OCI-LY7 (cell line): ENCODE measurements at regions not wholly inside any gene's neighbourhood (a gene's known extent, or its start where the extent isn't known, plus 50 kb on each side); places are given as distances from the start of the nearest gene placed in this dataset.

Experiments
- BruUV-seq: library from RNA; stranded (reverse); fragments of 400-500 nt; replicated peaks from 2 replicates; lab custom pipeline; 2021; lab: Mats Ljungman, UMichigan
- CTCF ChIA-PET: fragments of 300-600 bp; sonication (Branson Sonifier 250); formaldehyde crosslinking; loops from one replicate; lab custom pipeline; 2022; ENCODE audit warnings: antibody characterized with exemption; ENCODE audit not compliant: unreplicated experiment; lab: Charles Lee
- POLR2A ChIA-PET: fragments of 300-600 bp; sonication (Branson Sonifier 250); formaldehyde crosslinking; loops from one replicate; lab custom pipeline; 2022; ENCODE audit warnings: antibody characterized with exemption; lab: Charles Lee
- DNase-seq: peaks from one replicate; pipeline ENCODE4 v3.0.0-alpha.2; 2015; ENCODE audit warnings: low spot score
- H2AFZ ChIP-seq: fragments of 200-600 bp; sonication (generic), shearing (Covaris generic); 2 replicates; pipeline ENCODE4 v1.6.1; 2014; ENCODE audit warnings: mild to moderate bottlenecking, antibody characterized with exemption, low read length, moderate library complexity
- H3K27ac ChIP-seq: fragments of 200-600 bp; sonication (generic); 2 replicates; pipeline ENCODE4 v1.5.1; 2014; ENCODE audit warnings: mixed run types, low read depth, mild to moderate bottlenecking, moderate library complexity, low read length, inconsistent platforms; ENCODE audit not compliant: poor library complexity, severe bottlenecking
- H3K36me3 ChIP-seq: fragments of 200-600 bp; sonication (generic); 2 replicates; pipeline ENCODE4 v1.6.1; 2014; ENCODE audit warnings: mild to moderate bottlenecking, antibody characterized with exemption, low read length, moderate library complexity, mixed read lengths; ENCODE audit not compliant: insufficient read depth
- H3K4me1 ChIP-seq: fragments of 200-600 bp; sonication (generic); 2 replicates; pipeline ENCODE4 v1.5.1; 2014; ENCODE audit warnings: mild to moderate bottlenecking, low read length; ENCODE audit not compliant: insufficient read depth, poor library complexity, severe bottlenecking
- H3K4me2 ChIP-seq: fragments of 200-600 bp; sonication (generic); 2 replicates; pipeline ENCODE4 v1.6.1; 2014; ENCODE audit warnings: mild to moderate bottlenecking, low read length
- H3K4me3 ChIP-seq: fragments of 200-600 bp; sonication (generic); 2 replicates; pipeline ENCODE4 v1.5.1; 2014; ENCODE audit warnings: mild to moderate bottlenecking, low read depth, low read length; ENCODE audit not compliant: poor library complexity, severe bottlenecking
- H3K79me2 ChIP-seq: fragments of 200-600 bp; sonication (generic); 2 replicates; pipeline ENCODE4 v1.6.1; 2016; ENCODE audit warnings: low read depth, mild to moderate bottlenecking, low read length, moderate library complexity, mixed read lengths; ENCODE audit not compliant: insufficient read depth
- H3K9me2 ChIP-seq: fragments of 200-600 bp; sonication (generic); 2 replicates; pipeline ENCODE4 v1.6.1; 2016; ENCODE audit warnings: mild to moderate bottlenecking, low read length, mixed read lengths; ENCODE audit not compliant: insufficient read depth
- H3K9me3 ChIP-seq: fragments of 200-600 bp; sonication (generic); 2 replicates; pipeline ENCODE4 v1.6.1; 2014; ENCODE audit warnings: mild to moderate bottlenecking, mixed run types, low read length, mixed read lengths
- H4K20me1 ChIP-seq: fragments of 200-600 bp; sonication (generic); 2 replicates; pipeline ENCODE4 v1.6.1; 2014; ENCODE audit warnings: mild to moderate bottlenecking, antibody characterized with exemption, low read length, moderate library complexity, mixed read lengths; ENCODE audit not compliant: insufficient read depth
- CTCF ChIP-seq: fragments of 200-600 bp; sonication (generic); conservative IDR thresholded peaks from 2 replicates; pipeline ENCODE4 v1.5.1; 2014; ENCODE audit warnings: mild to moderate bottlenecking, antibody characterized with exemption, low read length, moderate library complexity, mixed read lengths
- EZH2phosphoT487 ChIP-seq: fragments of 200-600 bp; sonication (generic); IDR thresholded peaks from 2 replicates; pipeline ENCODE4 v1.6.1; 2018; ENCODE audit warnings: low read depth, borderline replicate concordance, mild to moderate bottlenecking, mixed run types, antibody characterized with exemption, low read length, moderate library complexity, mixed read lengths
- intact Hi-C: fragments of 100-400 bp; cut with micrococcal nuclease; formaldehyde crosslinking; loops from one replicate; pipeline ENCODE4 v1.10.0; 2022; ENCODE audit not compliant: unreplicated experiment

DNA sequence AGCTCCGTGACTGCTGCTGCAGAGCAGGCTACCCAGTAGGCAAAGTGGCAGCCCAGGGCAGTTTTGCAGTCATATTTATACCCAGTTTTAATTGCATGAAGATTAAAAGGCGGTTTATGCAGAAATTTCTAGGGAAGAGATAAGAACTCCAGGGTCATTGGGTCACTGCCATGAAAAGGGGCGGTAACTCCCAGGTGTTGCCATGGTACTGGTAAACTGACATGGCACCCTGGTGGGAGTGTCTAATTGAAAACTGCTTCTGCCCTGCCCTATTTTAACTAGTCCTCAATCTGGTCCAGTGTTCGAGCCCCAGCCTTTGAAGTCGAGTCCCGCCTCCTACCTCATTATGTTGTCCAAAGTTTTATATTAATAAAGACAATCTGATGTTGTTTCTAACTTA is 75.0 kb upstream of the FUCA2 start:
- Histone ChIP-seq H3K27ac (no peak overlapping the region), H3K4me3 (no peak overlapping the region), H4K20me1 (no peaks in the 10 kb centered on the region), H3K79me2 (no peaks in the 10 kb centered on the region), H3K9me3 (no peaks in the 10 kb centered on the region), H3K36me3 (no peaks in the 10 kb centered on the region), H3K4me1 (no peaks in the 10 kb centered on the region), H3K4me2 (no peak overlapping the region), H2AFZ (no peak overlapping the region), H3K9me2 (no peaks in the 10 kb centered on the region)
- CTCF ChIA-PET, result no interaction called here
- DNase-seq, result no peak
- TF ChIP-seq CTCF, result no peak
- BruUV-seq, result no TSS peak
- POLR2A ChIA-PET, result interaction anchor here (1.2 kb wide), 1 partner anchor 26 kb away, joined by 3 read pairs; no protein-coding TSS in a partner anchor
- intact Hi-C loops, result no loop called here

GRCh38 chr6:143585716-143586115 is 74.2 kb upstream of the FUCA2 start:
- TF ChIP-seq EZH2phosphoT487 (no peak), CTCF (no peak)
- DNase-seq, result no peak
- Histone ChIP-seq H3K9me2 (no peaks in the 10 kb centered on the region), H3K4me3 (no peak overlapping the region), H3K4me1 (no peaks in the 10 kb centered on the region), H3K4me2 (no peak overlapping the region), H3K27ac (no peak overlapping the region), H3K9me3 (no peaks in the 10 kb centered on the region), H2AFZ (no peak overlapping the region), H4K20me1 (no peaks in the 10 kb centered on the region), H3K79me2 (no peaks in the 10 kb centered on the region), H3K36me3 (no peaks in the 10 kb centered on the region)
- POLR2A ChIA-PET, result interaction anchor here (1.2 kb wide), 1 partner anchor 25 kb away, joined by 3 read pairs; no protein-coding TSS in a partner anchor
- CTCF ChIA-PET, result no interaction called here
- BruUV-seq, result no TSS peak
- intact Hi-C loops, result no loop called here

GRCh38 chr6:143585241-143585640 is 73.7 kb upstream of the FUCA2 start:
- CTCF ChIA-PET, result no interaction called here
- no peak for DNase-seq
- H3K4me2 ChIP-seq, result no peak overlapping the region
- H3K27ac ChIP-seq, result no peak overlapping the region
- H3K4me3 ChIP-seq, result no peak overlapping the region
- no peaks in the 10 kb centered on the region for H3K9me2 ChIP-seq
- TF ChIP-seq CTCF, result no peak
- TF ChIP-seq EZH2phosphoT487, result no peak
- no peaks in the 10 kb centered on the region for H3K36me3 ChIP-seq
- POLR2A ChIA-PET, result no interaction called here
- no peaks in the 10 kb centered on the region for H3K79me2 ChIP-seq
- no peaks in the 10 kb centered on the region for H3K9me3 ChIP-seq
- no peaks in the 10 kb centered on the region for H3K4me1 ChIP-seq
- no TSS peak for BruUV-seq
- H2AFZ ChIP-seq, result no peak overlapping the region
- intact Hi-C loops, result no loop called here
- no peaks in the 10 kb centered on the region for H4K20me1 ChIP-seq
